ENCODE measurements at regions not wholly inside any gene's neighbourhood (a gene's known extent, or its start where the extent isn't known, plus 50 kb on each side); places are given as distances from the start of the nearest gene placed in this dataset.

DNA sequence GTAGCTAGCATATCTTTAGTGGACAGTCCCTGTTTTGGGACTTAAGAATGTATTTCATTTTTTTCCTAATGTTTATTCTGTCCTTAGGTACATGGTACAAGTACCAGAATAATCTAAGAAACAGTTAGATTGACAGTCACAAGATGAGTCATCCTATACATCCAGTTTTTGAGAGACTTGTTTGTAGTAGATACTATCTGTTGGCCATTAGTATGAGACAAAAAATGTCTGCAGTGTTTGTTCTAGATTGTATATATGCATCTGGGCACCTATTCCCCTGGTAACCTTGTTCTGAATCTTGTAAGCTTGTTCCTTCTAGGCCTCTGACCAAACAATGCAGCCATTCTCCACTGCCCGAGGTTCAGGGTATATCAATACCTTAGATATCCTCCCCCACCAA lies 1343.5 kb downstream of the SUCLG1 start:
- no peak for TF ChIP-seq CTCF (IDR thresholded peaks at IDR 0.05)
- TF ChIP-seq POLR2A (IDR thresholded peaks at IDR 0.05): no peak
- TF ChIP-seq POLR2AphosphoS5 (IDR thresholded peaks at IDR 0.05): no peak

Data from breast epithelium (tissue), 3 donors.